ENCODE measurements at regions not wholly inside any gene's neighbourhood (a gene's known extent, or its start where the extent isn't known, plus 50 kb on each side); places are given as distances from the start of the nearest gene placed in this dataset.
"Not testable (repeated sequence)": the region's sequence is repeated elsewhere in the genome, so short reads cannot be mapped to it uniquely, and the experiment has no call there.

DNA sequence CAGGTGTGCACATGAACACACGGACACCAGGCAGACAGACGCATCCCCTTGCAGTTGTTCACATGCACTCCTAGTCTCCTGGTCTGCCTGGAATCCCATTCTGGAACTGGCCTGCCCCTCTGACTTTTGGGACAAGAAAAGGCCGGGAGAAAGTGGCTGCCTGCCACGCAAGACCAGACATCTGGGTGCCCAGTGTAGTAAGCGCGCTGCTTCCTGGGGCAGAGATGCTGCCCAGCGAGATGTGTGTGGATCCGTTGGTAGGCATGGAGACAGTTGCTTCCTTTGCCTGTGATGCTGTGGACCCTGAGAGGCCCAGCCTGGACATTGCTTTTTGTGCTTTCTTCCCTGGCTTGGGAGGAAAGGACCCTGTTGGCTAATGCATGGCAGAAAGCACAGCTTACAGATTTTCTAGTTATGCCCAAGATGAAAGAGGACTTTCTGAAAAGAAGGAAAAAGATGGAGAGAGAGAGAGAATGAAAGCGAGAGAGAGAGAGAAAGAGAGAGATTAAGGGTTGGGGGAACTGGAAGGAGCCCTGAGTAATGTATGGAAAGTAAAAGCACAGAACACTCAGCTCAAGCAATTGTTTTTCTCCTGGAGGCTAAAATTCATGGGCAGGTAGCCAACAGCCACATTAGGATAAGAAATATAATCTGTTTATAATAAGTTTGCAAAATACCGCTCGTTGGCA, 235.3 kb downstream of the BCL2L11 start:
- H3K27me3 ChIP-seq; H3K9me3 ChIP-seq; H3K36me3 ChIP-seq; intact Hi-C loops (cut with DNase I); H3K4me3 ChIP-seq; H3K27ac ChIP-seq; DNase-seq: not testable (repeated sequence)
- peaks cover 0 to 19% (median 2%) of the 10 kb centered on the region in 3 donors for H3K4me1 ChIP-seq
- WGBS, 2 donors = 0% methylated on average over 1 of the region's 11 CpGs; no CpG with 5 or more reads in 1 of the 2 donors

DNA sequence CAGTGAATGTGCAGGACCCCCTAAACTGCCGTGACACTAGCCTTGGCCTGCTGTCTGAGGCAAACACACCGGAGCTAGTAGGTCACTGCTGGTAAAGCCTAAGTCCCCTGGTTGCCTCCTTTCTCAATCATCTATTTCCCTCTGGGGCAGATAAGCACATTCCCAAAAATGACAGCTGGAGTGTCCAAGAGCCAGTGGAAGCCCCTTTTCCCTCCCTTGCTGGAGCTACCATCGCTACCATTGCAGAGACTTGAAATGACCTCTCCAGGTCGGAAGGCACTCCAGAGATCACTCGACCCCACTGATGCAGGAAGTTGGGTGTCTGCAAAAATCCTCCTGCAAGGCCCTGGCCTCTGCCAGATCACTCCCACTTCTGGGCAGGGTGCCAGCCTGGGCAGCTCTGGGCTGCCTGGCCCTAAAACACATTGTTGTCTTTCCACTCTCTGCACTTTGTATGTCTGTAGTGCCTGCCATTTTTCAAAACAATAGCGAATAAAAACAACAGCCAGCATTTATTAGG, 235.9 kb downstream of the BCL2L11 start:
- H3K4me1 ChIP-seq = peaks cover 0 to 19% (median 2%) of the 10 kb centered on the region in 3 donors
- WGBS, 2 donors = no CpG with 5 or more reads among the region's 6 CpGs
- intact Hi-C loops (cut with DNase I); H3K36me3 ChIP-seq; H3K27me3 ChIP-seq; H3K4me3 ChIP-seq; DNase-seq; H3K27ac ChIP-seq; H3K9me3 ChIP-seq: not testable (repeated sequence)

DNA sequence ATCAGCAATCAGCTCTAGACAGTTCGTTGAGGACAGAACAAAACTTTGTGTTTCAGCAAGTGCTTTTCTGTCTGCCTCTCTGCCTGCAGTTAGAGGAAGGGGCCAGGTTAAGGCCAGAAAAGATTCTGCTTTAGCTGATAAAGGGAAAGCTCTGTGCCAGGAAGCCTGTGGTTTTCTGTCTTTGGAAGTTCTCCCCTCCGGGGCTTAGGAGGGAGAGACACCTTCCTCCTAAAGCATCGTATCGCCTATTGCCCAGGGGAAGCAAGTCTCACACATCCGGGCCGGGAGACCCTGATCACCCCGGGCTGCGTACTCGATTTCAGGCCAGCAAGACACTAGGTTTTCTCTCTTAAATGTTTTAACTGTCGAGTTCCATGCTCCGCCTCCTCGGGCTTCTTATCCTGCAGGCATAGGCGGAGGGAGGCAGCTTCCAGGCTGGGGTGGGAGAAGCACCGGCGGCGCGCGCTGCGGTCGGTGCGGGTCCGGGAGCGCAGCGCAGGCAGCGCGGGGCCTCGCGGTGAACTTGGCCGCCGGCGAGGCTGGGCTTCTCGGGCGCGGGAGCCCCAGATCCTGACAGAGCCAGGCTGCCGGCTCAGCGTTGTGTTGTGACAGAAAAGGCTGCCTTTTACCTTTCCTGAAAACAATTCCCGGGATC, 245.4 kb downstream of the BCL2L11 start:
- H3K27ac ChIP-seq; H3K9me3 ChIP-seq; H3K36me3 ChIP-seq; H3K27me3 ChIP-seq; intact Hi-C loops (cut with DNase I); DNase-seq: not testable (repeated sequence)
- Histone ChIP-seq H3K4me3 (peak overlapping the region in 3 of 4 donors; percentile 10 to 55 (median 33)), H3K4me1 (peaks cover 0 to 10% (median 0%) of the 10 kb centered on the region in 3 donors)
- 20% methylated on average over 1 of the region's 37 CpGs; no CpG with 5 or more reads in 1 of the 2 donors for WGBS, 2 donors

DNA sequence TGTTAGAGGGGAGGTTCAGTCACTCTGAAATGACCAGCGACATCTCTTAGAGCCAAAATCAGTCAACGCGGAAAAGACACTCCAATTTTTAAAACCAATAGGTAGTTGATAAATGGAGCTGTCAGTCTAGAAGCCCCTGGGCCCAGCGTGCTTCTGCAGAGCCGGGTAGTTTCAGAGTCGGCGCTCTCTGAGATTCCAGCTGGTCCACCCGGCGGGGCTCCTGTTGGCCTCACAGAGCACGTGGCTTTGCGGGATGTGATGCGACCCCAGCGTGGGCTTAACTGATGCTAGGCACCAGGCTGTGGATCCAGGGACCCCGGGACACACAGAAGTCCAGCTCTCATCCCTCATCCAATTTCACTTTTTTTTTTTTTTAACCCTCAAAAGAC, 245.9 kb downstream of the BCL2L11 start:
- peak overlapping the region in 3 of 4 donors; percentile 10 to 55 (median 33) for H3K4me3 ChIP-seq
- H3K36me3 ChIP-seq; DNase-seq; intact Hi-C loops (cut with DNase I); H3K27ac ChIP-seq; H3K9me3 ChIP-seq; H3K27me3 ChIP-seq: not testable (repeated sequence)
- WGBS, 2 donors = 73% methylated on average over 9 of the region's 14 CpGs; no CpG with 5 or more reads in 1 of the 2 donors
- peaks cover 0 to 10% (median 0%) of the 10 kb centered on the region in 3 donors for H3K4me1 ChIP-seq

DNA sequence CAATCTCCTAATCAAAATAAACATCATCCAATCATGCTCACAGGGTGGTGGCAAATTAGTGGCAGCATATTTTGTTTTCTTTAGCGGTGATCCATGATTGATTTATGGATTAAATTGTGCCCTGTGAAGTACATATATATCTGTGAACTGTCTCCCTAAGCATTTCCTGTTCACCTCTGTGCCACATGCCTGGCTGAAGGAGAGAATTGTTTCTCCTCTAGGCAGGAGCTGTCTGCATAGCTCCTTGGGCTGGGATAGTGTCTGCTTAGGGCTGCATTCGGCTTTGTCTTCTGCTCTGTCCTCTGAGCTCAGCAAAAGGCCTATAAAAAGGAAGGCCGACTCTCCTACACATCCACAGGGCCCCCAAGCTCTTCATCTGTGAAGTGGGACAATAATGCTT, 246.4 kb downstream of the BCL2L11 start:
- peaks cover 0 to 10% (median 0%) of the 10 kb centered on the region in 3 donors for H3K4me1 ChIP-seq
- WGBS, 2 donors = 90% methylated on average over 2 of the region's 3 CpGs; no CpG with 5 or more reads in 1 of the 2 donors
- H3K4me3 ChIP-seq; H3K36me3 ChIP-seq; intact Hi-C loops (cut with DNase I); H3K9me3 ChIP-seq; DNase-seq; H3K27me3 ChIP-seq; H3K27ac ChIP-seq: not testable (repeated sequence)

DNA sequence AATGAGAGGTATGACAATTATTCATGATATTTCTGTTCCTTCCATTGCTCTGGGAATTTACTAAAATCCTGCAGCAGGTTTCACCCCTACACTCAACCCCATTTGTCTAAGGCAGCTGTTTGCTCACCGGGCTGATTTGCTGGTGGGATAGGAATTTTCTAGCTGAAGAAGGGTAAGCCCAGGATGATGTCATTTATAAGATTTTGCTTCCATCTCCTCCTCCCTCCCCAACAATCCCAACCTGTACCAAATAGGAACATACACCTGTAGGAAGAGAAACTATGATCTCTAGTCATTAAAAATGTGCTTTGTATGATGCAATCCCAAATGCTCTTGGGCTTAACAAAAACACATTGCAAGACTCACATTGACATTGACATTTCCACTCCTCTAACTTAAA, 247.2 kb downstream of the BCL2L11 start:
- H3K9me3 ChIP-seq; H3K4me3 ChIP-seq; intact Hi-C loops (cut with DNase I); DNase-seq; H3K27me3 ChIP-seq; H3K36me3 ChIP-seq; H3K27ac ChIP-seq: not testable (repeated sequence)
- no CpG with 5 or more reads among the region's 1 CpG for WGBS, 2 donors
- peaks cover 0 to 10% (median 0%) of the 10 kb centered on the region in 3 donors for H3K4me1 ChIP-seq

DNA sequence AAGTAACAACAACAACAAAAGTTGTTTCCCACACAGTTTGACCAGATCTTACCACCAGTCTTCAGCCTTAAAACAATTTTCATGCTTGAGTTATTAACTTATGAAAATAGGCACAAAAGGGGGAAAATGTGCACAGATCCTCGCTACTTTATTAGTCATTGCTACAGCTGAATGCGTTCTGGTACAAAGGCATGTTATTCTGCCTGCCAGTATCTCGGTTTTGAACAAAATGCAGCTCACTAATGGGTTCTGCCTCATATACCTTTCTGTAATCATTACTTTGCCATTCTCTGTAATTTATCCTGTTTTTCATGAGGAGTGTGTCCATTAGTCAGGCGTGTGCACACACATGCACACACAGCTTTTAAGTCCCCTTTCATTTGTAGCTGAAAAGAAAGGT, 247.6 kb downstream of the BCL2L11 start:
- H3K36me3 ChIP-seq; DNase-seq; H3K4me3 ChIP-seq; H3K27me3 ChIP-seq; intact Hi-C loops (cut with DNase I); H3K27ac ChIP-seq; H3K9me3 ChIP-seq: not testable (repeated sequence)
- H3K4me1 ChIP-seq = peaks cover 0 to 10% (median 0%) of the 10 kb centered on the region in 3 donors
- no CpG with 5 or more reads among the region's 4 CpGs for WGBS, 2 donors

DNA sequence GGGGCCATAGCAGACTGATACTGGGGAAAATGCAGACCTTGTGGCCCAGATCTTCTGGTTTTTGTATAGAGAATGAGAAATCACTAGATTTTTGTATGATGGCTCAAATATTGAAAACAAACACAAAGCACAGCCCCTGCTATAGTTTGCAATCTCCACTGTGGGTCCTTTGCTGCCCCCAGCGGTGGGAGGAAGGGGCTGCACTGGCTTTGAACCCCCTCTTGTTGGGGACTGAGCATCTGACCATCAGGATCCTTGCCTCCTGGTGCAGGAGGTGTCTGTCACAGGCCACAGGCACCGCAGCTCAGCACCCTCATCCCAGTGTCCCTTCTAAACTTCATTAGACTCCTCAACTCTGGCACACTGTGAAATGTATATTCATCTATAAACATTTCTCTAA, 252.3 kb downstream of the BCL2L11 start:
- H3K4me3 ChIP-seq; H3K9me3 ChIP-seq; intact Hi-C loops (cut with DNase I); H3K27me3 ChIP-seq; H3K4me1 ChIP-seq; DNase-seq; H3K27ac ChIP-seq; H3K36me3 ChIP-seq: not testable (repeated sequence)
- no CpG with 5 or more reads among the region's 2 CpGs for WGBS, 2 donors

DNA sequence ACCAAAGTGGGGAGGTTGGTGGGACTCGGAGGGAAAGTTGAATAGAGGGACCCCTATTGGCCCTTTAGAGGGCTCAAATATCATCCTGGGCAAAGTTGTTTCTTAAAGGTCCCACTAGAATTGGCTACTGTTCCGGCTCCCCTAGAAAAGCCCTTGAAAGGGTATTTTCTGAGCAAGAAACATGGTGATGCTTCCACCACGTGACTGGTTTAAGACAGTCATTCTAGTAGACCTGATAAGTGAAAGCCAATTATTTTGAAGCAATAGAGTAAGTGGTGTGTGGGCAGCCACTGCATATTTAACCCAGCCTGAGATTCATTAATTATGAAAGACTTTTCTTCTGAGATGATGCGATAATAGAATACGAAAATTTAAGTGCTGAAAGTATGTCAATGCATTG, 253.3 kb downstream of the BCL2L11 start:
- H3K36me3 ChIP-seq; DNase-seq; intact Hi-C loops (cut with DNase I); H3K4me1 ChIP-seq; H3K27ac ChIP-seq; H3K27me3 ChIP-seq; H3K9me3 ChIP-seq; H3K4me3 ChIP-seq: not testable (repeated sequence)
- WGBS, 2 donors = 84 to 93% methylated on average over 3 to 4 of the region's 5 CpGs

DNA sequence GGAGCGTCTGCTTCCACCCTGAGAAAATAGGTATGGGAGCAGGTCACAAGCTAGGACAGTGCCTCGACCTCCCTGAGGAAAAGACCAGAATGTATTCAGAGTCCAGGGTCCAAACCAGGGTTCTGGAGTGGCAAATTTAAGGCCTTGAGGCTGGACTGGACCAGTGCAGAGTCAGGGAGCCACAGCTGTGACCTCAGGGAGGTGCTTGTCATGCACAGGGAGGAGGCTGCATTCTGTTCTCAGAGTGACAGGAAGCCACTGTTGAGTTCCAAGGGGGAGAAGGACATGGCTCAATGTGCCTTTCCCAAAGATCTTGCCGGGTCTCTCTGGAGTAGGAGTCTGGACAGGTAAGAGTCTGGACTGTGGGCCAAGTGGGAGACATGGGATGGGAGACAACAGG, 254.0 kb downstream of the BCL2L11 start:
- DNase-seq; H3K4me1 ChIP-seq; H3K36me3 ChIP-seq; H3K9me3 ChIP-seq; H3K27ac ChIP-seq; H3K27me3 ChIP-seq; intact Hi-C loops (cut with DNase I); H3K4me3 ChIP-seq: not testable (repeated sequence)
- WGBS, 2 donors = no CpG with 5 or more reads among the region's 3 CpGs

DNA sequence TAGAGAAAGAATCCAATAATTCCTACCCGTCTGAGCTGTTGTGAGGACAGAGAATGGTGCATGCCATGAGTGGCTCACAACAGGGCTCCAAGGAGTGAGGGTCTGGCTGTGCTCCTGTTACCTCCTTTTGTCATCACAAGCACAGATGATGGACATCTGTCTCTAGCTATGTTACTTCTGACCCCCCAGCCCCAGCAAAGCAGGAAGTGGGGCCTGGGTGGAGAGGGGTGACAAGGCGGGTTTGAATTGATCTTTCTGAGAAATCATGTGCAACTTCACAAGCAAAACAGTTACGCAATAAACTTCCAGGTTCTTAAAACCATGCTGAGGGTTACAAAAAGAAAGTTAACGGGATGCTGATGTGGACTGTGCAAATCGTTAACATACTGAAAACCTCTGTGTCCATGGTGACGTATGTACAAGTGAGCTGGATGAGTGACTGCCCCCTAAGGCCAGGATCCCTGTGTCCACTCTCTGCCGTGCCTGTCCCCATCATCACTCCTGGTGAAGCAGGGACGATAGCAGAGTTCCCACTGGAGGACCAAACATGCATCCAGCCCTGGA, 254.7 kb downstream of the BCL2L11 start:
- H3K9me3 ChIP-seq; H3K4me3 ChIP-seq; H3K4me1 ChIP-seq; H3K36me3 ChIP-seq; DNase-seq; intact Hi-C loops (cut with DNase I); H3K27me3 ChIP-seq; H3K27ac ChIP-seq: not testable (repeated sequence)
- WGBS, 2 donors = 69% methylated on average over 6 to 8 of the region's 8 CpGs

DNA sequence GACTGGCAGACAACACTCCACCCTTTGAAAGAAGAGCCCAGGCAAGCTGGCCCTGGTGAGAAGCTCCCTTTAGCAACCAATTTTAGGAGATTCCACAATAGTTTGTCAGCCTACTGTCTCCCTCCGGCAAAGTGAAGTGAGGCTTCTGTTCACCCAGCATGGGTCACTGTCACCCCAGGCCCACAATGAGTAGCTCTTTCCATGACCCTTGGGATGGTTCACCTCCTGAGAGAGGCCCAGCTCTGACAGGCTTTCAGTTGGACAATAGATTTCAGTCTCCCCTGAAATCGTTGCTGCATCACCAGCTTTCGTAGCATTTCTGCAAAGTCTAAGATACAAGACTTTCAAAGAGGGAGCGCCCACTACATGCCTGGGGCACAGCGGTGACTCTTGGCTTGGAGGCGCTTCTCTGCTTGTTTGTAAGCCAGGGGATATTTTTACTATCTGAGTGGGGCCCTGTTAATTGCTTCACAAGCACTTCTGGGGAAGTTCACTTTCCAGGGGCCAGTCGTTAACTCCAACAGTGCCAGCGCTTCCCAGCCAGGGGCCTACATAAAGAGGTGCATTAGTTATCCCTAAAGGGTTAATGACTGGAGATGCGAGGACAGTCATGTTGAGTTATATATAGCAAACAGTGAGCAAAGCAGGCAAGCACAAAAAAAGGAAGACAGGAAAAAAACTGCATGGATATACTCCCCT, 255.7 kb downstream of the BCL2L11 start:
- H3K27me3 ChIP-seq; DNase-seq; intact Hi-C loops (cut with DNase I); H3K4me1 ChIP-seq; H3K36me3 ChIP-seq; H3K9me3 ChIP-seq; H3K27ac ChIP-seq; H3K4me3 ChIP-seq: not testable (repeated sequence)
- 100% methylated on average over 1 of the region's 9 CpGs; no CpG with 5 or more reads in 1 of the 2 donors for WGBS, 2 donors

Data from esophagus squamous epithelium (tissue), 5 donors.